ENCODE measurements at regions not wholly inside any gene's neighbourhood (a gene's known extent, or its start where the extent isn't known, plus 50 kb on each side); places are given as distances from the start of the nearest gene placed in this dataset.

GRCh38 chr6:43965628-43966373 lies 161.5 kb downstream of the MRPL14 start:
- intact Hi-C loops (cut with DNase I): no loop called here
- DNase-seq: no peak
- ATAC-seq (ENCODE audit: poor library complexity): no peak

- ATAC-seq (ENCODE audit: poor library complexity) (no peak), DNase-seq (no peak)
- intact Hi-C loops (cut with DNase I): no loop called here
Observed at GRCh38 chr6:43964659-43965570, 162.3 kb downstream of the MRPL14 start.

- no peak for DNase-seq
- intact Hi-C loops (cut with DNase I): no loop called here
- no peak for ATAC-seq (ENCODE audit: poor library complexity)
Observed at GRCh38 chr6:43963877-43964658, 163.2 kb downstream of the MRPL14 start.

- no peak for DNase-seq
- intact Hi-C loops (cut with DNase I): no loop called here
- no peak for ATAC-seq (ENCODE audit: poor library complexity)
Observed at GRCh38 chr6:43963203-43963602, 164.0 kb downstream of the MRPL14 start.

GRCh38 chr6:43962458-43962857 lies 164.8 kb downstream of the MRPL14 start:
- ATAC-seq (ENCODE audit: poor library complexity) (no peak), DNase-seq (no peak)
- intact Hi-C loops (cut with DNase I): no loop called here

- no peak for ATAC-seq (ENCODE audit: poor library complexity)
- intact Hi-C loops (cut with DNase I): no loop called here
- DNase-seq: no peak
Observed at GRCh38 chr6:43957273-43957672, 170.0 kb downstream of the MRPL14 start.

- DNase-seq (no peak), ATAC-seq (ENCODE audit: poor library complexity) (no peak)
- intact Hi-C loops (cut with DNase I): no loop called here
Observed at GRCh38 chr6:43956478-43956877, 170.8 kb downstream of the MRPL14 start.

GRCh38 chr6:43954311-43955131 lies 172.7 kb downstream of the MRPL14 start:
- peak; percentile 82 for DNase-seq
- intact Hi-C loops (cut with DNase I): loop anchor here (5.0 kb wide), 2 partner anchors 123 to 182 kb away; partner anchors contain the start of gene VEGFA
- ATAC-seq (ENCODE audit: poor library complexity): peak; percentile 87

GRCh38 chr6:43953794-43954310 lies 173.4 kb downstream of the MRPL14 start:
- DNase-seq: peak; percentile 78
- peak; percentile 69 for ATAC-seq (ENCODE audit: poor library complexity)
- intact Hi-C loops (cut with DNase I): loop anchor here (5.0 kb wide), 2 partner anchors 123 to 182 kb away; partner anchors contain the start of gene VEGFA

- intact Hi-C loops (cut with DNase I): loop anchor here (5.0 kb wide), 2 partner anchors 124 to 181 kb away; partner anchors contain the start of gene VEGFA
- ATAC-seq (ENCODE audit: poor library complexity) (no peak), DNase-seq (no peak)
Observed at GRCh38 chr6:43953256-43953655, 174.0 kb downstream of the MRPL14 start.

GRCh38 chr6:43952746-43953145 lies 174.5 kb downstream of the MRPL14 start:
- intact Hi-C loops (cut with DNase I): loop anchor here (5.0 kb wide), 2 partner anchors 125 to 180 kb away; partner anchors contain the start of gene VEGFA

GRCh38 chr6:43951756-43952675 lies 175.2 kb downstream of the MRPL14 start:
- DNase-seq: no peak
- intact Hi-C loops (cut with DNase I): loop anchor here (5.0 kb wide), 2 partner anchors 125 to 180 kb away; partner anchors contain the start of gene VEGFA
- ATAC-seq (ENCODE audit: poor library complexity): no peak

More at GRCh38 chr6:43952746-43953145, 174.5 kb downstream of the MRPL14 start:
- ATAC-seq (ENCODE audit: poor library complexity): no peak
- DNase-seq: no peak

- ATAC-seq (ENCODE audit: poor library complexity) (peak; percentile 64), DNase-seq (peak; percentile 81)
- intact Hi-C loops (cut with DNase I): loop anchor here (5.0 kb wide), 2 partner anchors 126 to 179 kb away; partner anchors contain the start of gene VEGFA
Observed at GRCh38 chr6:43951063-43951755, 176.0 kb downstream of the MRPL14 start.

GRCh38 chr6:43950731-43951062 lies 176.6 kb downstream of the MRPL14 start:
- DNase-seq (no peak), ATAC-seq (ENCODE audit: poor library complexity) (no peak)
- intact Hi-C loops (cut with DNase I): loop anchor here (5.0 kb wide), 2 partner anchors 127 to 178 kb away; partner anchors contain the start of gene VEGFA

GRCh38 chr6:43950051-43950605 lies 177.1 kb downstream of the MRPL14 start:
- ATAC-seq (ENCODE audit: poor library complexity): no peak
- intact Hi-C loops (cut with DNase I): loop anchor here (5.0 kb wide), 2 partner anchors 127 to 178 kb away; partner anchors contain the start of gene VEGFA
- no peak for DNase-seq

GRCh38 chr6:43949551-43949991 lies 177.7 kb downstream of the MRPL14 start:
- DNase-seq (no peak), ATAC-seq (ENCODE audit: poor library complexity) (no peak)
- intact Hi-C loops (cut with DNase I): no loop called here
